ENCODE measurements at regions not wholly inside any gene's neighbourhood (a gene's known extent, or its start where the extent isn't known, plus 50 kb on each side); places are given as distances from the start of the nearest gene placed in this dataset.

GRCh38 chr17:64728041-64728695 is 66.1 kb upstream of the SMURF2 start (continued):
- TF ChIP-seq ZFP91 (CRISPR knock-in tag; IDR thresholded peaks at IDR 0.05; ENCODE audit: borderline replicate concordance) (no peak), ZNF510 (CRISPR knock-in tag; IDR thresholded peaks at IDR 0.05; ENCODE audit: low read depth) (no peak), CHD2 (IDR thresholded peaks at IDR 0.05; ENCODE audit: low read depth, low read length) (no peak), DMAP1 (CRISPR knock-in tag; IDR thresholded peaks at IDR 0.05) (no peak), ZNF382 (CRISPR knock-in tag; IDR thresholded peaks at IDR 0.05; ENCODE audit: borderline replicate concordance) (no peak), ATF4 (CRISPR knock-in tag; IDR thresholded peaks at IDR 0.05) (peak in 1 of 2 experiments; percentile 94; a peak in 2 of 4 replicates), FOSL1 (CRISPR knock-in tag; IDR thresholded peaks at IDR 0.05; ENCODE audit: borderline replicate concordance) (no peak), NFAT5 (CRISPR knock-in tag; IDR thresholded peaks at IDR 0.05) (no peak), ZUFSP (CRISPR knock-in tag; IDR thresholded peaks at IDR 0.05; ENCODE audit: borderline replicate concordance) (no peak), NR2F6 (IDR thresholded peaks at IDR 0.05) (peak; percentile 91), NR2F6 (CRISPR knock-in tag; IDR thresholded peaks at IDR 0.05) (peak; percentile 96), ZC3H4 (CRISPR knock-in tag; IDR thresholded peaks at IDR 0.05; ENCODE audit: borderline replicate concordance) (no peak), TMF1 (CRISPR knock-in tag; IDR thresholded peaks at IDR 0.05; ENCODE audit: low read depth) (no peak), EHMT2 (IDR thresholded peaks at IDR 0.05; ENCODE audit: borderline replicate concordance, low read depth, low read length) (no peak), KLF16 (CRISPR knock-in tag; IDR thresholded peaks at IDR 0.05) (0 out of 4 replicates have a peak, but pooled peaks of 1 of the 2 experiments have one; percentile 13), HDAC1 (CRISPR knock-in tag; IDR thresholded peaks at IDR 0.05) (no peak), MAX (IDR thresholded peaks at IDR 0.05) (no peak)

All from HepG2 (cell line).